HG03432 (cell line): ENCODE measurements at regions not wholly inside any gene's neighbourhood (a gene's known extent, or its start where the extent isn't known, plus 50 kb on each side); places are given as distances from the start of the nearest gene placed in this dataset.
"Not testable (repeated sequence)": the region's sequence is repeated elsewhere in the genome, so short reads cannot be mapped to it uniquely, and the experiment has no call there.

Experiments used
- ATAC-seq: cut with Tn5 transposase; IDR thresholded peaks from one replicate; pipeline ENCODE4 v1.9.1; 2021; ENCODE audit warnings: mild to moderate bottlenecking, moderate library complexity; ENCODE audit not compliant: unreplicated experiment

DNA sequence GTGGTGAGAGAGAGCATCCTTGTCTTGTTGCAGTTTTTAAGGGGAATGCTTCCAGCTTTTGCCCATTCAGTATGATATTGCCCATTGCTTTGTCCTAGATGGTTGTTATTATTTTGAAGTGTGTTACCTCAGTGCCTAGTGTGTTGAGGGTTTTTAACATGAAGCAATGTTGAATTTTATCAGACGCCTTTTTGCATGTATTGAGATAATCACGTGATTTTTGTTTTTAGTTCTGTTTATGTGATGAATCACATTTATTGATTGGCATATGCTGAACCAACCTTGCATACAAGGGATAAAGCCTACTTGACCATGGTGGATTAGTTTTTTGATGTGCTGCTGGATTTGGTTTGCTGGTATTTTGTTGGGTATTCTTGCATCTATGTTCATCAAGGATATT lies 302.3 kb upstream of the G2E3 start:
- no peak for ATAC-seq

DNA sequence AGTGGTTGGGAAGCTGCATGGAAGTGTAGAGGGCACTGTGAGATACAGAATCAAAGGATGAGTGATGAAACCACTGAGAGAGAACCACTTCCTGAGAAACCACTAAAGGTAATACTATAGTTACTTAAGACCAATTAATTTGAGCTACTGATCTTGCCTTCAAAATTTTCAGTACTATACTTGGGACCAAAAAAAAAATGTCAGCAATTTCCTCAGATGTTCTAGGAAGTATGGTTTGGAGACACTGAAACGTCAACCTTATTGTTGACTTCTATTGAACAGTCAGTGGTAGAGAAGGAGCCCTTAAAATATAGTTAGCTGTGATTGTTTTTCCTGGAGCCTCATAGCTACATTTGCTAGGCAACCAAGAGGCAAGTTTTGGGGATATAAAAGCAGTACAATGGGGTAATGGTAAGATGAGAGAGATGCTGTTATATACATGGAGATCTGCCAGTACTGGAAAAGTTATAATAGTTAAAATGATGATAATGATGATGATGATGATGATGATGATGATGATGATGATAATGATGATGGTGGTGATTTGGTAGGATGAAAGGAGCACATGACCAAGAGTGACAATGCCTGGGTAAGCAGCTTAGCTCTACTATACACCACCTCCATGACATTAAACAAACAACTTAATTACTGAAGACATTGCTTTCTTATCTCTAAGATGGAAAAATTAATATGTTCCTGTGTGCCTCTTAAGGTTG lies 300.9 kb upstream of the G2E3 start:
- no peak for ATAC-seq

- no peak for ATAC-seq
These were observed 297.9 kb upstream of the G2E3 start for GRCh38 chr14:30260833-30261607.

DNA sequence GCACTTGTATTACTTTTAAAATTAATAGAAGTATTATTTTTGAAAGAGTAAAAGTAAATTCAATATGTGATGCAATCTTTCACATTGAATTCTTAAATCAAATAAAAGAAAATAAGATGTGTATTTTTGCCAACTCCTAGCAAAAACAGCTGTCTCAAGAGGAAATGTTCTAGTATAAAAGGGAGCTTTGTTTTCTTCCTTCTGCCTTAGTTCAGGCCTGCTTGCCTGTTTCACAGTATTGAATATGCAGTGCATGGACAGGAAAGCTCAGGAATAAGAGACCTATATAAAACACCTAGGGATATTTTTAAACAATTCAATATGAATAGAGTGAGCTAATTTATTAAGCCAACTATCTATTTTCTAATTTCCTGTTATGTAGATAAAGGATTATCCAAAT lies 294.8 kb upstream of the G2E3 start:
- no peak for ATAC-seq

DNA sequence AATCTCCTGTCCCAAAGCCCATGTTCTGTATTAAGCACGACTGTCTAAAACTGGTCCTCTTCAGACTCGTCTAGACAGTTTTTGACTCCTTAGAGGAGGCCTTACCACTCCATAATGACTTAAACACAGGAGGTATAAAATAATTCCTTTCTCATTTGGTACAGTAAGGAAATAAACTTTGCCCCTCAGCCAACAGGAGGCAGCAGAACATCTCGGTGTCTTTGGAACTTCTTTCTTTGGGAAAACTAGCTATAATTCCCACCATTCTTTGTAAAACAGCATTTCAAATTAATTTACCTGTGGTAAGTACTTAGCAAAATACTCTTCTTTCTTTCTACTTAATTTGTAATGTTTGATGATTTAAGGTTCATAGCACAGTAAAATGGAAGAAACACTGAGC lies 292.7 kb upstream of the G2E3 start:
- no peak for ATAC-seq

DNA sequence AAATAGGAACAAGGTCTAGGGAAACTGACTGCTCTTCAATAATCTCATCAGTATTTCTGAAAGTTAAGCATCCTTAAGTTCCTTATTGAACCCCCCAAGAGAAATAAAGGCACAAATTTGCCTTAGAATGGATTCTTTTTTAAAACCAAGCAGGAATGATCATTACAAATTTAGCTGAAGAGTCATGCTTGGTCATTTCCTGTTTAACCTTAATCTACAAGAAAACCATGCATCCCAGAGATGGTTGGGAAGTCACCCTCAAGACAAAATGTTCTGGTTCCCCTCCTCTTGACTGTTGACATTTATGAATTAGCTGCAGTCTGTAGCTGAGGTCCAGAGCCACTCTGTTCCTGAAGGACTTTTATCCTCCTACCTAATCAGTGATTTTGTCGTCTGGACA lies 291.8 kb upstream of the G2E3 start:
- ATAC-seq, result no peak

GRCh38 chr14:30270200-30271161 lies 288.5 kb upstream of the G2E3 start:
- peak; percentile 100 for ATAC-seq

- ATAC-seq, result no peak
These were observed 287.1 kb upstream of the G2E3 start for GRCh38 chr14:30271811-30272323.

- no peak for ATAC-seq
These were observed 285.8 kb upstream of the G2E3 start for GRCh38 chr14:30272848-30273832.

DNA sequence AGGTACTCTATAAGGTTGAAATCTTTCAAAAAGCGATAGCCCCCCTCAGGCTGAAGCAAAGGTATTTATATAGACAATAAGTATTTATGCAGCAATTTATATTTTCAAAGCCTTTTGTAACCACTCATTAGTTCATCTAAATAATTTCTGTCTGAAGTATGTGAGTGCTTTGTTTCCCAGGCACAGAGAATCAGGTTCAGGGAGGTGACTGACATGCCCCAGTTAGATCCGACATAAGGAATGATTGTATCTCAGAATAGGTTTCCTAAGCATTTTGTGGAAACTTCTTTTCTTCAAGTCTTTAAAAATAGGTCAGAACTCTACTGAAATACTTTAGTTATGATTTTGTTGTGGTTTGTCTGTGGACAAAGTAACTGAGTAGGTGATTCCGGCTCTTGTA lies 283.4 kb upstream of the G2E3 start:
- ATAC-seq, result no peak

- ATAC-seq, result no peak
These were observed 281.7 kb upstream of the G2E3 start for GRCh38 chr14:30277268-30277667.

- ATAC-seq, result not testable (repeated sequence)
These were observed 280.1 kb upstream of the G2E3 start for GRCh38 chr14:30278856-30279255.

- peak; percentile 54 for ATAC-seq
These were observed 275.0 kb upstream of the G2E3 start for GRCh38 chr14:30283822-30284446.

DNA sequence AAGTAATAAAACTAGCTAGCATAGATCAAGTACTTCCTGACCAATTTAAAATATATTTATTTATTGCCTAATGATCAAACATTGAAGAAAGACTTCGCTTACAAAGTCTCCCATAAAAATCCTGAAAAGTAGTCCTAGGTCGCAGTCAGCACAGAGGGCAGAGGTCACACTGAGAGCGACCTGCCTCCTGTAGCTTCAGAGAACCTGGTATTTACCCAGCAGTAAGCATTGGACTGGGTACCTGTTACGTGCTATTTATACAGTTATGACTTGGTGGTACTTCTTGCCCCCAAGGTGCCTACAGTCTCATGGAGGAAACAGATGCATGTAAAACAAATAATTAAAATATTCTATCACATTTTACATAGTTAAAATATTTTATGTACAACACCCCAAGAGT lies 274.1 kb upstream of the G2E3 start:
- no peak for ATAC-seq

DNA sequence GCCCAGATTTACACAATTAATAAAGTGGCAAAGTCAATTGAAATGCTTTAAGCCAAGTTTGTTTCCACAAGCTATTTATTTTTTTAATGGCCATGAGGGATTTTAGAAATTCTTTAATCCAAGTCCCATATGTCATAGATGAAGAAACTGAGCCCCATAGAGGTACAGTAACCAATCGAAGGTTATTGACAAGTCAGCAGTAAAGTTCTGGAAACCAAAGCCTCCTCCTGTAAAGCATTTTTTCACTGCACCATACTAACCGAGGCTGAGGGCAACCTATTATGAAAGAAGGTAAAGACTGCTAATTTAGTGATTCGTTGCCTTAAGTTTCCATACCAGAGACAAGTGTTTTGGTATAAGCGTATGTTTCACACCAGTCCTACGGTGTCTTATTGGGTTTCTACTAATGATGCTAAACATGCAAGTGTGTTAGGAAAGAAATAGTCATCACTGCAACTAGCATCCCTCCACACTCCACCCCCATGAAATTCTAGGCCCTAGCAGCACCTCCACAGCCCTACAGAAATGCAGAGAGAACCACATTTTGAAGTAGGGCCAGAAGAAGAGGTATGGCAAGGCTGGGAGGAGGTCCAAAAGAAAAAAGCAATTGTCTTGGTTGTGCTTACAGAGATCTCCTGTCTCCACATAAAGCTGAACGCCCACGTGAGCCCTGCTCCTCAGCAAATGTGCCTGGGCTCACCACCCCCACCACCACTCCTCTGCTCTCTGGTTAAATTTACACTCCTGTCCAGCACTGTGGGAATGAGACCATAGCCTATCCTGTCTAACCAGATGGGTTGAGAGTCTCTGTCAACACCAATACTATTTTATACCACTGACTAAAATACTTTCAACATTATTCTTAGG lies 271.1 kb upstream of the G2E3 start:
- ATAC-seq, result no peak

GRCh38 chr14:30290001-30290400 lies 269.0 kb upstream of the G2E3 start:
- ATAC-seq, result no peak

DNA sequence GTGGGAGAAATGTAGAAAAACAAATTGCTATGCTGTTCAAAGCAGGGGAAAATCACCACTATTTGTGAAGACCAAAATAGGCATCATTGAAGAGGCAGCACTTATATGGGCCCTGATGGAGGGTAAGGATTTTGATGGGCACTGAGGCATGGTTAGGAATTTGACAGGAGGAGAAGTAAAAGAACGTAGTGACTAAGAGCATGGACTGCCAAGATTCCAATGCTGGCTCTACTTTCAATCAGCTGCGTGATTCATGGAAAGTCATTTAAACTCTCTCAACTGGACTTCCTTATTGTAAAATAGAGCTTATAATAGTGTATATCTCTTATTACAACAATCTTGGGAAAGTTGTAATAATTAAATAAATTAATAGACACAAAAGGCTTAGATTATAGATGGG lies 267.7 kb upstream of the G2E3 start:
- ATAC-seq, result no peak

DNA sequence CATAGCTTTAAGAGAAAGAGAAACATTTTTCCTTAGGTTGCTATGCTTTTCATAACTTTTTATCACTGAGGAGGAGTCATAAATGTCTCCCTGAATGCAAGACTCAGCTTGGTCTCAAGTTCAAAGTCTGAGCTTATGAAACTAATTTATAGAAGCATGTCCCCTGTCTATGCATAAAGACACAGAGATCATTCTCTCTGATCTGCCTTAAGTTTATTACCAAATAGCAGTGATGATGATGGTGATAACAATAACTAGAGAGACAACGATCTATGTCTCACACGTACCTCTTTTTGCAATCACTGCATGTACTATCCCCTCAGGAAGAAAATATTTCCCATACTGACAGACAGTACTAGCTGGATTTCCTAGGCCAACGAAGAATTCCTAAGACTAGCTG lies 266.4 kb upstream of the G2E3 start:
- no peak for ATAC-seq

GRCh38 chr14:30295980-30296379 lies 263.0 kb upstream of the G2E3 start:
- ATAC-seq, result no peak
